ENCODE measurements at regions not wholly inside any gene's neighbourhood (a gene's known extent, or its start where the extent isn't known, plus 50 kb on each side); places are given as distances from the start of the nearest gene placed in this dataset.
"Not testable (repeated sequence)": the region's sequence is repeated elsewhere in the genome, so short reads cannot be mapped to it uniquely, and the experiment has no call there.

GRCh38 chr7:149930374-149931068 lies 56.8 kb downstream of the ATP6V0E2 start:
- 33% methylated on average over 6 of the region's 7 CpGs for WGBS
- H3K4me1 ChIP-seq (ENCODE audit: insufficient read depth); DNase-seq (ENCODE audit: extremely low spot score); H3K4me3 ChIP-seq (ENCODE audit: low read depth, low read length); H3K27ac ChIP-seq (ENCODE audit: low read depth); H3K36me3 ChIP-seq (ENCODE audit: insufficient read depth): not testable (repeated sequence)

GRCh38 chr7:149933776-149934175 lies 60.0 kb downstream of the ATP6V0E2 start:
- WGBS = 81% methylated on average over 5 of the region's 5 CpGs
- H3K27ac ChIP-seq (ENCODE audit: low read depth); DNase-seq (ENCODE audit: extremely low spot score); H3K4me1 ChIP-seq (ENCODE audit: insufficient read depth); H3K4me3 ChIP-seq (ENCODE audit: low read depth, low read length); H3K36me3 ChIP-seq (ENCODE audit: insufficient read depth): not testable (repeated sequence)

GRCh38 chr7:149947346-149947745 lies 73.6 kb downstream of the ATP6V0E2 start:
- DNase-seq (ENCODE audit: extremely low spot score); H3K4me3 ChIP-seq (ENCODE audit: low read depth, low read length); H3K4me1 ChIP-seq (ENCODE audit: insufficient read depth); H3K27ac ChIP-seq (ENCODE audit: low read depth); H3K36me3 ChIP-seq (ENCODE audit: insufficient read depth): not testable (repeated sequence)
- WGBS = no CpG with 5 or more reads among the region's 4 CpGs

- not testable (repeated sequence) for DNase-seq (ENCODE audit: extremely low spot score); H3K36me3 ChIP-seq (ENCODE audit: insufficient read depth); H3K27ac ChIP-seq (ENCODE audit: low read depth); H3K4me3 ChIP-seq (ENCODE audit: low read depth, low read length); H3K4me1 ChIP-seq (ENCODE audit: insufficient read depth)
- WGBS = 86% methylated on average over 10 of the region's 13 CpGs
These were observed 74.7 kb downstream of the ATP6V0E2 start for GRCh38 chr7:149948444-149948843.

GRCh38 chr7:149949863-149950577 lies 76.3 kb downstream of the ATP6V0E2 start:
- not testable (repeated sequence) for H3K36me3 ChIP-seq (ENCODE audit: insufficient read depth); H3K4me1 ChIP-seq (ENCODE audit: insufficient read depth); H3K27ac ChIP-seq (ENCODE audit: low read depth); DNase-seq (ENCODE audit: extremely low spot score); H3K4me3 ChIP-seq (ENCODE audit: low read depth, low read length)
- WGBS = 50% methylated on average over 10 of the region's 13 CpGs

GRCh38 chr7:149950578-149950924 lies 76.8 kb downstream of the ATP6V0E2 start:
- WGBS = no CpG with 5 or more reads among the region's 4 CpGs
- not testable (repeated sequence) for H3K4me3 ChIP-seq (ENCODE audit: low read depth, low read length); H3K4me1 ChIP-seq (ENCODE audit: insufficient read depth); H3K27ac ChIP-seq (ENCODE audit: low read depth); H3K36me3 ChIP-seq (ENCODE audit: insufficient read depth); DNase-seq (ENCODE audit: extremely low spot score)

GRCh38 chr7:149951579-149951978 lies 77.8 kb downstream of the ATP6V0E2 start:
- not testable (repeated sequence) for H3K4me1 ChIP-seq (ENCODE audit: insufficient read depth); H3K27ac ChIP-seq (ENCODE audit: low read depth); DNase-seq (ENCODE audit: extremely low spot score); H3K4me3 ChIP-seq (ENCODE audit: low read depth, low read length); H3K36me3 ChIP-seq (ENCODE audit: insufficient read depth)
- 87% methylated on average over 2 of the region's 2 CpGs for WGBS

- DNase-seq (ENCODE audit: extremely low spot score); H3K4me3 ChIP-seq (ENCODE audit: low read depth, low read length); H3K27ac ChIP-seq (ENCODE audit: low read depth); H3K4me1 ChIP-seq (ENCODE audit: insufficient read depth); H3K36me3 ChIP-seq (ENCODE audit: insufficient read depth): not testable (repeated sequence)
- WGBS = 50% methylated on average over 2 of the region's 2 CpGs
These were observed 85.1 kb downstream of the ATP6V0E2 start for GRCh38 chr7:149958880-149959279.

GRCh38 chr7:149960863-149961262 lies 87.1 kb downstream of the ATP6V0E2 start:
- H3K36me3 ChIP-seq (ENCODE audit: insufficient read depth); H3K27ac ChIP-seq (ENCODE audit: low read depth); H3K4me3 ChIP-seq (ENCODE audit: low read depth, low read length); H3K4me1 ChIP-seq (ENCODE audit: insufficient read depth); DNase-seq (ENCODE audit: extremely low spot score): not testable (repeated sequence)

- 78% methylated on average over 2 of the region's 2 CpGs for WGBS
- not testable (repeated sequence) for DNase-seq (ENCODE audit: extremely low spot score); H3K36me3 ChIP-seq (ENCODE audit: insufficient read depth); H3K27ac ChIP-seq (ENCODE audit: low read depth); H3K4me1 ChIP-seq (ENCODE audit: insufficient read depth); H3K4me3 ChIP-seq (ENCODE audit: low read depth, low read length)
These were observed 88.1 kb downstream of the ATP6V0E2 start for GRCh38 chr7:149961878-149962277.

- H3K4me3 ChIP-seq (ENCODE audit: low read depth, low read length); H3K27ac ChIP-seq (ENCODE audit: low read depth); H3K36me3 ChIP-seq (ENCODE audit: insufficient read depth); H3K4me1 ChIP-seq (ENCODE audit: insufficient read depth); DNase-seq (ENCODE audit: extremely low spot score): not testable (repeated sequence)
- WGBS = 64% methylated on average over 8 of the region's 8 CpGs
These were observed 89.0 kb downstream of the ATP6V0E2 start for GRCh38 chr7:149962685-149963319.

GRCh38 chr7:149963985-149964384 lies 90.2 kb downstream of the ATP6V0E2 start:
- not testable (repeated sequence) for H3K36me3 ChIP-seq (ENCODE audit: insufficient read depth); H3K27ac ChIP-seq (ENCODE audit: low read depth); DNase-seq (ENCODE audit: extremely low spot score); H3K4me3 ChIP-seq (ENCODE audit: low read depth, low read length); H3K4me1 ChIP-seq (ENCODE audit: insufficient read depth)
- 80% methylated on average over 4 of the region's 5 CpGs for WGBS

- H3K4me1 ChIP-seq (ENCODE audit: insufficient read depth); DNase-seq (ENCODE audit: extremely low spot score); H3K4me3 ChIP-seq (ENCODE audit: low read depth, low read length); H3K36me3 ChIP-seq (ENCODE audit: insufficient read depth); H3K27ac ChIP-seq (ENCODE audit: low read depth): not testable (repeated sequence)
- 72% methylated on average over 2 of the region's 2 CpGs for WGBS
These were observed 92.7 kb downstream of the ATP6V0E2 start for GRCh38 chr7:149966444-149966843.

GRCh38 chr7:149972977-149973376 lies 99.2 kb downstream of the ATP6V0E2 start:
- not testable (repeated sequence) for H3K27ac ChIP-seq (ENCODE audit: low read depth); H3K36me3 ChIP-seq (ENCODE audit: insufficient read depth); H3K4me1 ChIP-seq (ENCODE audit: insufficient read depth); DNase-seq (ENCODE audit: extremely low spot score); H3K4me3 ChIP-seq (ENCODE audit: low read depth, low read length)
- WGBS = 92% methylated on average over 10 of the region's 10 CpGs
